ENCODE measurements at regions not wholly inside any gene's neighbourhood (a gene's known extent, or its start where the extent isn't known, plus 50 kb on each side); places are given as distances from the start of the nearest gene placed in this dataset.
A peak's percentile ranks its signal among the peaks of the same experiment; 100 is the strongest.
"Not testable (repeated sequence)": the region's sequence is repeated elsewhere in the genome, so short reads cannot be mapped to it uniquely, and the experiment has no call there.

- Histone ChIP-seq H3K4me1 (ENCODE audit: control insufficient read depth, insufficient read depth, low read length) (peaks cover 19% of the 10 kb centered on the region), H3K4me3 (ENCODE audit: low read length) (no peak overlapping the region), H3K9me3 (replicated peaks; ENCODE audit: control insufficient read depth, low read depth, low read length) (no peaks in the 10 kb centered on the region), H3K36me3 (ENCODE audit: control insufficient read depth, insufficient read depth, low read length) (no peaks in the 10 kb centered on the region), H3K27me3 (ENCODE audit: control insufficient read depth, insufficient read depth, low read length) (no peaks in the 10 kb centered on the region), H3K27ac (ENCODE audit: low read length) (no peak overlapping the region)
- DNase-seq, result peak; percentile 45
- WGBS (ENCODE audit: insufficient coverage), result 80% methylated on average over 6 of the region's 7 CpGs
Measured at GRCh38 chr9:7320139-7320538, 479.4 kb downstream of the DMAC1 start.

DNA sequence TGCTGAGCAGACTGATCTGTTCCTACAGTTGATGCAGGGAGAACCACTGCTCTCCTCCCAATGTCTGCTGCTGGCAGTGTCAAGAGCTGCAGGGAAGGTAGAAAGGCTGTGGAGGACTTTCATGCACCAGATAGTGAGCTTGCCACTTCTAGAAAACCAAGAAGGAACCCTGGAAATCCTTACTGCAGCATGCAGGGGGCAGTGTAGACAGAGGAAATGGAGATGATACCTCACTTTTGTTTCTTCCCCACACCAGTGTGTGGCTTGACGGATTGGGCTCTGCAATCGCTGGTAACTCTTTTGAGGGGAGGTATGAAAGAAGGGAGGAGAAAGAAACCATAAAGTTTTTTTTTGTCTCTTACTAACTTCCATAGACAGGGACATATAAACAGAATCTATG is 480.7 kb downstream of the DMAC1 start:
- no CpG with 5 or more reads among the region's 2 CpGs for WGBS (ENCODE audit: insufficient coverage)
- no peak overlapping the region for H3K4me3 ChIP-seq (ENCODE audit: low read length)
- H3K27ac ChIP-seq (ENCODE audit: low read length), result no peak overlapping the region
- H3K4me1 ChIP-seq (ENCODE audit: control insufficient read depth, insufficient read depth, low read length), result peaks cover 22% of the 10 kb centered on the region
- H3K9me3 ChIP-seq (replicated peaks; ENCODE audit: control insufficient read depth, low read depth, low read length), result peaks cover 3% of the 10 kb centered on the region
- no peaks in the 10 kb centered on the region for H3K27me3 ChIP-seq (ENCODE audit: control insufficient read depth, insufficient read depth, low read length)
- no peak for DNase-seq
- H3K36me3 ChIP-seq (ENCODE audit: control insufficient read depth, insufficient read depth, low read length), result no peaks in the 10 kb centered on the region

DNA sequence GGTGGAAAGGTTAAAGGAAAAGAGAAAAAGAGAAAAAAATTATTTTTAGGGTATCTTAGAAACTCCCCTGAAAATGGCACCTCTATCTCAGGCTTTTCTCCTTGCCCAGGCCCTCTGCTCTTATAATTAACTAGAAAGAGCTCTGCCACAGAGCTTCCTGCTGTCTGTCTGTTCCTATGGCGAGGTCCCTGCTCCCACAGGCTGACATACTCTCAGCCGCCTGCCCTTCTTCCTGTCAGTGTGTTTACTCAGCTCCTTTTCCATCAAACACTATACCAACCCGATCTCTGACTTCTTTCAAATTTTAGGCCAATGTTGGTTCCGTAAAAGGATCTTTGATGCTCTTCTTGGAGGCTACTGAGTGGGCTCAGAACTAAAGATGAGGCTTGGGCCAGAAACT is 482.6 kb downstream of the DMAC1 start:
- Histone ChIP-seq H3K36me3 (ENCODE audit: control insufficient read depth, insufficient read depth, low read length) (no peaks in the 10 kb centered on the region), H3K27ac (ENCODE audit: low read length) (no peak overlapping the region), H3K27me3 (ENCODE audit: control insufficient read depth, insufficient read depth, low read length) (no peaks in the 10 kb centered on the region), H3K4me3 (ENCODE audit: low read length) (no peak overlapping the region), H3K9me3 (replicated peaks; ENCODE audit: control insufficient read depth, low read depth, low read length) (peaks cover 18% of the 10 kb centered on the region), H3K4me1 (ENCODE audit: control insufficient read depth, insufficient read depth, low read length) (peaks cover 22% of the 10 kb centered on the region)
- no peak for DNase-seq
- WGBS (ENCODE audit: insufficient coverage), result 71% methylated on average over 1 of the region's 4 CpGs

DNA sequence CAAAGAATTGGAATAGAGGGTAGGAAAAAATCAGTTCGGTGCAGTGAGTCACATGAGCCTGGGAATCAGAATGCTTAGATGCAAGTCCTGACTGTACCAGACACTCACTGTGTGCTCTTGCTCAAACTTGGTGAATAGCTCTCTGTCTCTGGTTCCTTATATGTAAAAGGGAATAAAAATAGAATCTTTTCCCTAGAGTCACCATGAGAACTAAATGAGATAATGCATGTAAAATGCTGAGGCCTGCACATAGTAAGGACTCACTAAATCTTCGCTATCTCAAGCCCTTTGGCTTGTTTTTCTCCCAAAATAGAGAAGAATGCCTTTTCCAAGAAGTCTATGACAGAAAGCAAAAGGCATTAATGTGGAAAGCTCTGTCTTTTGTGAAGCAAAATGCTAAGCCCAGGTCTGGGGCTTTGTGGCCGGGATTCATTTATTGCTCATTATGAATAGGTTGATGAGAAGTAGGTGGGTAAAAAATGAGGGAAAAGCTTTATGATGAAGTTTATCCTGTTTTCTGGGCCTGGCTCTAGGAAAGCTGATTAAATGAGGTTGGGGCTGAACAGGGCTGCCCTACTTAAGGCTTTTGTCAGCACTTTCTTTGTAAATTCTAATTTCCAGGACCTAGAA is 483.3 kb downstream of the DMAC1 start:
- no peaks in the 10 kb centered on the region for H3K36me3 ChIP-seq (ENCODE audit: control insufficient read depth, insufficient read depth, low read length)
- peaks cover 18% of the 10 kb centered on the region for H3K9me3 ChIP-seq (replicated peaks; ENCODE audit: control insufficient read depth, low read depth, low read length)
- WGBS (ENCODE audit: insufficient coverage), result 71% methylated on average over 1 of the region's 3 CpGs
- H3K4me1 ChIP-seq (ENCODE audit: control insufficient read depth, insufficient read depth, low read length), result peaks cover 22% of the 10 kb centered on the region
- H3K27me3 ChIP-seq (ENCODE audit: control insufficient read depth, insufficient read depth, low read length), result no peaks in the 10 kb centered on the region
- no peak overlapping the region for H3K4me3 ChIP-seq (ENCODE audit: low read length)
- peak; percentile 70 for DNase-seq
- peak overlapping the region; percentile 31 for H3K27ac ChIP-seq (ENCODE audit: low read length)

DNA sequence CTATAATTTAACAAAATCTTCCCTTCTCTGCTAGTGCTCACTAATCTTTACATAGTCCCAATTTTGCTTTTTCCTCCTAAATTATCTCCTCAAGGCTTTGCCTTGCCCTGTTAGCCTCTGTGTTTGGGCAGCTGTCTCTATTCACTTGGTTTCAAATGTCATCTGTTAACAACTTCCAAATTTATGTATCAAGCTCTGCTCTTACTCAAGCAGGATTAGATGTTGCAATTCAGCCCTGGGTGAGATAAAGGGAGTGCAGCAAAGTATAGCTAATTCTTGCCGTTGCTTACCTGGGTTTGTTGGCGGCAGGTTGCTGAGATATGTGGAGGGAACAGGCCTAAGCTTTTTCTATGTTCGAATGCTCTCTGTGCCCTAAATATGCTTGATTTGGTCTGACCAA is 483.8 kb downstream of the DMAC1 start:
- no peaks in the 10 kb centered on the region for H3K36me3 ChIP-seq (ENCODE audit: control insufficient read depth, insufficient read depth, low read length)
- peak; percentile 40 for DNase-seq
- peak overlapping the region; percentile 31 for H3K27ac ChIP-seq (ENCODE audit: low read length)
- peaks cover 22% of the 10 kb centered on the region for H3K4me1 ChIP-seq (ENCODE audit: control insufficient read depth, insufficient read depth, low read length)
- peaks cover 18% of the 10 kb centered on the region for H3K9me3 ChIP-seq (replicated peaks; ENCODE audit: control insufficient read depth, low read depth, low read length)
- H3K27me3 ChIP-seq (ENCODE audit: control insufficient read depth, insufficient read depth, low read length), result no peaks in the 10 kb centered on the region
- 51% methylated on average over 3 of the region's 3 CpGs for WGBS (ENCODE audit: insufficient coverage)
- H3K4me3 ChIP-seq (ENCODE audit: low read length), result no peak overlapping the region

- Histone ChIP-seq H3K4me3 (ENCODE audit: low read length) (no peak overlapping the region), H3K9me3 (replicated peaks; ENCODE audit: control insufficient read depth, low read depth, low read length) (peaks cover 18% of the 10 kb centered on the region), H3K4me1 (ENCODE audit: control insufficient read depth, insufficient read depth, low read length) (peaks cover 21% of the 10 kb centered on the region), H3K36me3 (ENCODE audit: control insufficient read depth, insufficient read depth, low read length) (no peaks in the 10 kb centered on the region), H3K27me3 (ENCODE audit: control insufficient read depth, insufficient read depth, low read length) (no peaks in the 10 kb centered on the region), H3K27ac (ENCODE audit: low read length) (no peak overlapping the region)
- 94% methylated on average over 2 of the region's 3 CpGs for WGBS (ENCODE audit: insufficient coverage)
- no peak for DNase-seq
Measured at GRCh38 chr9:7315116-7315515, 484.5 kb downstream of the DMAC1 start.

GRCh38 chr9:7313389-7313788 is 486.2 kb downstream of the DMAC1 start:
- Histone ChIP-seq H3K4me1 (ENCODE audit: control insufficient read depth, insufficient read depth, low read length) (peaks cover 18% of the 10 kb centered on the region), H3K27ac (ENCODE audit: low read length) (no peak overlapping the region), H3K9me3 (replicated peaks; ENCODE audit: control insufficient read depth, low read depth, low read length) (peaks cover 22% of the 10 kb centered on the region), H3K27me3 (ENCODE audit: control insufficient read depth, insufficient read depth, low read length) (no peaks in the 10 kb centered on the region), H3K4me3 (ENCODE audit: low read length) (no peak overlapping the region), H3K36me3 (ENCODE audit: control insufficient read depth, insufficient read depth, low read length) (no peaks in the 10 kb centered on the region)
- WGBS (ENCODE audit: insufficient coverage), result no CpG with 5 or more reads among the region's 1 CpG
- DNase-seq, result no peak

- 90% methylated on average over 2 of the region's 7 CpGs for whole genome bisulfite sequencing (ENCODE audit: insufficient coverage)
- H3K27ac ChIP-seq (ENCODE audit: low read length); H3K4me1 ChIP-seq (ENCODE audit: control insufficient read depth, insufficient read depth, low read length); H3K4me3 ChIP-seq (ENCODE audit: low read length); H3K27me3 ChIP-seq (ENCODE audit: control insufficient read depth, insufficient read depth, low read length); DNase-seq; H3K36me3 ChIP-seq (ENCODE audit: control insufficient read depth, insufficient read depth, low read length): not testable (repeated sequence)
- peaks cover 23% of the 10 kb centered on the region for H3K9me3 ChIP-seq (replicated peaks; ENCODE audit: control insufficient read depth, low read depth, low read length)
Measured at GRCh38 chr9:7309051-7309450, 490.5 kb downstream of the DMAC1 start.

DNA sequence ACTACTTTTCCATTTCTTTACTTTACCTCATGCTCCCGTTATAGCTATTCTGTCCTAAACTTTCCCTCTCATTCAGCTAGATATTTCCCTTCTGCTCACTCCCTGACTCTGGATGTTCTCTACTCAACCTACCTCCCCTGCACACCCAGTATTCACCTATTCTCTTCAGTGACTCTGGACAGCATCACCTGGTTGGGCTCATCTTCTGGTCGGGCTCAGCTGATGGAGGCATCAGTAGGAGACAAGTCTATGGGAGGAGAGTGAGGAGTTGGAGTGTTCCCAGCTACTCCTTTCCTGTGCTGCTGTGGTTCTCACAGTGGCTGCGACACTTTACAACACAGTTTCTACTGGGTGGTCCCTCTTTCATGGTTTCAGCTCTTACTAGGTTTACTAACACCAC is 493.9 kb downstream of the DMAC1 start:
- Histone ChIP-seq H3K4me1 (ENCODE audit: control insufficient read depth, insufficient read depth, low read length) (no peaks in the 10 kb centered on the region), H3K4me3 (ENCODE audit: low read length) (no peak overlapping the region), H3K27me3 (ENCODE audit: control insufficient read depth, insufficient read depth, low read length) (no peaks in the 10 kb centered on the region), H3K27ac (ENCODE audit: low read length) (no peak overlapping the region), H3K36me3 (ENCODE audit: control insufficient read depth, insufficient read depth, low read length) (no peaks in the 10 kb centered on the region), H3K9me3 (replicated peaks; ENCODE audit: control insufficient read depth, low read depth, low read length) (peaks cover 7% of the 10 kb centered on the region)
- DNase-seq, result no peak
- 94% methylated on average over 1 of the region's 3 CpGs for WGBS (ENCODE audit: insufficient coverage)

DNA sequence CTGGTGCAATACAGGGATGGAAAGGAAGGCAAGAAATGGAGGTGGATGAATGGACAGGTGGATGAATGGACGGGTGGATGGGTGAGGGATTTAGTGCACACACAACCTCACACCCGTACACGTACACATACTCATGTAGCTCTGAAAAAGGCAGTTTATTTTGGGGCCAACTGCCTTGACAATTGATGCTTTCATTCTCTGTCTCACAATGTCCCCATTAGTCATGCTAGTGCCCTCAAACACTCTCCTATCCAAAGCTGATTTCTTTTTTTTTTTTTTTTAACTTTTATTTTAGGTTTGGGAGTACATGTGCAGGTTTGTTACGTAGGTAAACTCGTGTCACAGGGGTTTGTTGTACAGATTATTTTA is 495.0 kb downstream of the DMAC1 start:
- H3K36me3 ChIP-seq (ENCODE audit: control insufficient read depth, insufficient read depth, low read length), result no peaks in the 10 kb centered on the region
- H3K9me3 ChIP-seq (replicated peaks; ENCODE audit: control insufficient read depth, low read depth, low read length), result peaks cover 7% of the 10 kb centered on the region
- H3K27ac ChIP-seq (ENCODE audit: low read length), result no peak overlapping the region
- H3K27me3 ChIP-seq (ENCODE audit: control insufficient read depth, insufficient read depth, low read length), result no peaks in the 10 kb centered on the region
- no peaks in the 10 kb centered on the region for H3K4me1 ChIP-seq (ENCODE audit: control insufficient read depth, insufficient read depth, low read length)
- H3K4me3 ChIP-seq (ENCODE audit: low read length), result no peak overlapping the region
- DNase-seq, result no peak
- WGBS (ENCODE audit: insufficient coverage), result no CpG with 5 or more reads among the region's 5 CpGs
